PC-9 (cell line): ENCODE measurements at regions not wholly inside any gene's neighbourhood (a gene's known extent, or its start where the extent isn't known, plus 50 kb on each side); places are given as distances from the start of the nearest gene placed in this dataset.

Experiments used
- BruUV-seq: library from RNA; stranded (reverse); fragments of 400-500 nt; replicated peaks from 2 replicates; lab custom pipeline; 2021; lab: Mats Ljungman, UMichigan
- CTCF ChIA-PET: fragments of 300-600 bp; sonication (Branson Sonifier 250); formaldehyde crosslinking; loops from one replicate; lab custom pipeline; 2022; ENCODE audit warnings: antibody characterized with exemption; lab: Charles Lee
- POLR2A ChIA-PET: fragments of 300-600 bp; sonication (Branson Sonifier 250); formaldehyde crosslinking; loops from one replicate; lab custom pipeline; 2022; ENCODE audit warnings: antibody characterized with exemption; ENCODE audit not compliant: unreplicated experiment; lab: Charles Lee
- DNase-seq, 2 experiments: peaks; one replicate each; pipeline versions ENCODE4 v3.0.0 to v3.0.0-alpha.2; 2015 to 2022; ENCODE audit warnings: mixed read lengths in 1 of 2
- H2AFZ ChIP-seq: fragments of 200-600 bp; sonication (generic); 2 replicates; pipeline ENCODE4 v1.8.1; 2017; ENCODE audit warnings: antibody characterized with exemption
- H3F3A ChIP-seq: fragments of 200-600 bp; sonication (generic); 2 replicates; pipeline ENCODE4 v1.8.1; 2017; ENCODE audit warnings: antibody characterized with exemption, mild to moderate bottlenecking, low read depth; ENCODE audit not compliant: insufficient read depth
- H3K27ac ChIP-seq: fragments of 200-600 bp; sonication (generic); 2 replicates; pipeline ENCODE4 v1.6.1; 2016; ENCODE audit warnings: mixed run types
- H3K27me3 ChIP-seq: fragments of 200-600 bp; sonication (generic); 2 replicates; pipeline ENCODE4 v1.6.1; 2016; ENCODE audit warnings: low read depth, mixed run types; ENCODE audit not compliant: insufficient read depth
- H3K36me3 ChIP-seq: fragments of 200-600 bp; sonication (generic); 2 replicates; pipeline ENCODE4 v1.6.1; 2016; ENCODE audit warnings: low read depth, mixed run types
- H3K4me1 ChIP-seq: fragments of 200-600 bp; sonication (generic); replicated peaks from 2 replicates; pipeline ENCODE4 v1.6.1; 2016; ENCODE audit warnings: mixed run types; ENCODE audit not compliant: insufficient read depth
- H3K4me2 ChIP-seq: fragments of 200-600 bp; sonication (generic); 2 replicates; pipeline ENCODE4 v1.6.1; 2017; ENCODE audit warnings: mixed run types
- H3K4me3 ChIP-seq: fragments of 200-600 bp; sonication (generic); 2 replicates; pipeline ENCODE4 v1.6.1; 2016; ENCODE audit warnings: mixed run types
- H3K79me2 ChIP-seq: fragments of 200-600 bp; sonication (generic); 2 replicates; pipeline ENCODE4 v1.6.1; 2017; ENCODE audit warnings: low read depth, mixed run types
- H3K9me2 ChIP-seq: fragments of 200-600 bp; sonication (generic); 2 replicates; pipeline ENCODE4 v1.8.1; 2017; ENCODE audit warnings: mild to moderate bottlenecking; ENCODE audit not compliant: insufficient read depth
- H3K9me3 ChIP-seq: fragments of 200-600 bp; sonication (generic); 2 replicates; pipeline ENCODE4 v1.8.1; 2016; ENCODE audit warnings: low read depth; ENCODE audit not compliant: insufficient read depth
- H4K20me1 ChIP-seq: fragments of 200-600 bp; sonication (generic); 2 replicates; pipeline ENCODE4 v1.8.1; 2017; ENCODE audit not compliant: insufficient read depth
- CTCF ChIP-seq: fragments of 200-600 bp; sonication (generic); conservative IDR thresholded peaks from 2 replicates; pipeline ENCODE4 v1.6.1; 2017; ENCODE audit warnings: mixed run types, antibody characterized with exemption, mild to moderate bottlenecking, moderate library complexity
- EZH2 ChIP-seq: fragments of 200-600 bp; sonication (generic); IDR thresholded peaks from 2 replicates; pipeline ENCODE4 v1.8.0; 2017; ENCODE audit warnings: antibody characterized with exemption, low read depth
- intact Hi-C: fragments of 100-400 bp; cut with micrococcal nuclease; formaldehyde crosslinking; loops from one replicate; pipeline ENCODE4 v1.10.0; 2022; ENCODE audit not compliant: unreplicated experiment

GRCh38 chrX:97843200-97843811 lies 959.6 kb downstream of the RPA4 start:
- H3K4me3 ChIP-seq = no peak overlapping the region
- TF ChIP-seq CTCF = no peak
- TF ChIP-seq EZH2 = no peak
- no peaks in the 10 kb centered on the region for H3F3A ChIP-seq
- no peak overlapping the region for H3K4me2 ChIP-seq
- H2AFZ ChIP-seq = no peak overlapping the region
- H3K9me2 ChIP-seq = no peaks in the 10 kb centered on the region
- POLR2A ChIA-PET = no interaction called here
- CTCF ChIA-PET = no interaction called here
- H3K27me3 ChIP-seq = no peaks in the 10 kb centered on the region
- intact Hi-C loops = no loop called here
- H3K36me3 ChIP-seq = no peaks in the 10 kb centered on the region
- H3K9me3 ChIP-seq = no peaks in the 10 kb centered on the region
- DNase-seq = no peak
- no peaks in the 10 kb centered on the region for H3K4me1 ChIP-seq
- BruUV-seq = no TSS peak
- no peaks in the 10 kb centered on the region for H4K20me1 ChIP-seq
- H3K27ac ChIP-seq = no peak overlapping the region
- H3K79me2 ChIP-seq = no peaks in the 10 kb centered on the region

GRCh38 chrX:97844161-97844560 lies 960.5 kb downstream of the RPA4 start:
- Histone ChIP-seq H3K9me2 (no peaks in the 10 kb centered on the region), H2AFZ (no peak overlapping the region), H3K27me3 (no peaks in the 10 kb centered on the region), H4K20me1 (no peaks in the 10 kb centered on the region), H3K36me3 (no peaks in the 10 kb centered on the region), H3K27ac (no peak overlapping the region), H3K79me2 (no peaks in the 10 kb centered on the region), H3K9me3 (no peaks in the 10 kb centered on the region), H3K4me1 (no peaks in the 10 kb centered on the region), H3F3A (no peaks in the 10 kb centered on the region), H3K4me3 (no peak overlapping the region), H3K4me2 (no peak overlapping the region)
- TF ChIP-seq CTCF (no peak), EZH2 (no peak)
- intact Hi-C loops = no loop called here
- ChIA-PET POLR2A (no interaction called here), CTCF (no interaction called here)
- no TSS peak for BruUV-seq
- DNase-seq = no peak

GRCh38 chrX:97844943-97845342 lies 961.2 kb downstream of the RPA4 start:
- BruUV-seq = no TSS peak
- CTCF ChIA-PET = no interaction called here
- H3K9me3 ChIP-seq = no peaks in the 10 kb centered on the region
- H3K4me1 ChIP-seq = no peaks in the 10 kb centered on the region
- intact Hi-C loops = no loop called here
- H4K20me1 ChIP-seq = no peaks in the 10 kb centered on the region
- no peaks in the 10 kb centered on the region for H3K36me3 ChIP-seq
- H3K27me3 ChIP-seq = no peaks in the 10 kb centered on the region
- H3K4me3 ChIP-seq = no peak overlapping the region
- no peaks in the 10 kb centered on the region for H3K9me2 ChIP-seq
- DNase-seq = no peak
- POLR2A ChIA-PET = no interaction called here
- H2AFZ ChIP-seq = no peak overlapping the region
- H3K27ac ChIP-seq = no peak overlapping the region
- H3F3A ChIP-seq = no peaks in the 10 kb centered on the region
- no peak overlapping the region for H3K4me2 ChIP-seq
- no peak for TF ChIP-seq EZH2
- no peaks in the 10 kb centered on the region for H3K79me2 ChIP-seq

GRCh38 chrX:97845451-97845850 lies 961.7 kb downstream of the RPA4 start:
- TF ChIP-seq CTCF (no peak), EZH2 (no peak)
- Histone ChIP-seq H2AFZ (no peak overlapping the region), H3K4me1 (no peaks in the 10 kb centered on the region), H3K9me3 (no peaks in the 10 kb centered on the region), H3K9me2 (no peaks in the 10 kb centered on the region), H3K4me3 (no peak overlapping the region), H4K20me1 (no peaks in the 10 kb centered on the region), H3K4me2 (no peak overlapping the region), H3K27ac (no peak overlapping the region), H3K36me3 (no peaks in the 10 kb centered on the region), H3F3A (no peaks in the 10 kb centered on the region), H3K27me3 (no peaks in the 10 kb centered on the region), H3K79me2 (no peaks in the 10 kb centered on the region)
- no peak for DNase-seq
- CTCF ChIA-PET = no interaction called here
- POLR2A ChIA-PET = no interaction called here
- intact Hi-C loops = no loop called here
- BruUV-seq = no TSS peak
